Endodermal cell (in vitro differentiated cells): ENCODE measurements at regions not wholly inside any gene's neighbourhood (a gene's known extent, or its start where the extent isn't known, plus 50 kb on each side); places are given as distances from the start of the nearest gene placed in this dataset.
A peak's percentile ranks its signal among the peaks of the same experiment; 100 is the strongest.

Experiments
- DNase-seq: peaks from one replicate; pipeline ENCODE4 v3.0.0-alpha.2; 2017
- H3K27ac ChIP-seq: 2 replicates; pipeline ENCODE4 v1.5.1; 2013; ENCODE audit warnings: mild to moderate bottlenecking, low read depth, low read length, moderate library complexity
- H3K27me3 ChIP-seq: 2 replicates; pipeline ENCODE4 v1.6.1; 2013; ENCODE audit warnings: mild to moderate bottlenecking, low read length, moderate library complexity; ENCODE audit not compliant: insufficient read depth, control insufficient read depth, poor library complexity, severe bottlenecking
- H3K36me3 ChIP-seq: 2 replicates; pipeline ENCODE4 v1.7.0; 2013; ENCODE audit warnings: mild to moderate bottlenecking, low read length, moderate library complexity; ENCODE audit not compliant: control insufficient read depth, insufficient read depth
- H3K4me1 ChIP-seq: one replicate; pipeline ENCODE4 v1.7.0; 2013; ENCODE audit warnings: low read length; ENCODE audit not compliant: control insufficient read depth, insufficient read depth
- H3K4me3 ChIP-seq: 2 replicates; pipeline ENCODE4 v1.5.1; 2013; ENCODE audit warnings: mild to moderate bottlenecking, low read length, moderate library complexity
- H3K9ac ChIP-seq: 2 replicates; pipeline ENCODE4 v1.6.1; 2013; ENCODE audit warnings: mild to moderate bottlenecking, low read length, moderate library complexity; ENCODE audit not compliant: poor library complexity, severe bottlenecking; ENCODE audit errors: extremely low read depth
- H3K9me3 ChIP-seq: 2 replicates; pipeline ENCODE4 v1.6.1; 2013; ENCODE audit warnings: mild to moderate bottlenecking, low read length, moderate library complexity; ENCODE audit not compliant: control insufficient read depth
- H3K27ac Mint-ChIP-seq: 2 replicates; pipeline ENCODE4 v1.8.0; 2020; ENCODE audit warnings: mixed read lengths
- H3K27me3 Mint-ChIP-seq: 2 replicates; pipeline ENCODE4 v1.8.0; 2021; ENCODE audit warnings: mild to moderate bottlenecking, mixed read lengths; ENCODE audit not compliant: insufficient read depth
- H3K36me3 Mint-ChIP-seq: 2 replicates; pipeline ENCODE4 v1.8.0; 2020; ENCODE audit warnings: low read depth, mixed read lengths
- H3K4me1 Mint-ChIP-seq: 2 replicates; pipeline ENCODE4 v1.8.0; 2020; ENCODE audit warnings: mixed read lengths
- H3K4me3 Mint-ChIP-seq: 2 replicates; pipeline ENCODE4 v1.8.0; 2020; ENCODE audit warnings: mild to moderate bottlenecking, moderate library complexity, mixed read lengths
- H3K9me3 Mint-ChIP-seq: 2 replicates; pipeline ENCODE4 v1.8.0; 2020; ENCODE audit warnings: mild to moderate bottlenecking, mixed read lengths
- WGBS, 2 experiments: methylation state at CpG; one replicate each; pipeline versions ENCODE4 v1.1.5 to v1.1.7; 2013; ENCODE audit warnings: missing lambda C conversion rate in 2 of 2, mixed read lengths in 1 of 2; ENCODE audit not compliant: insufficient coverage in 1 of 2, insufficient read length in 1 of 2; 5-methylcytosine and 5-hydroxymethylcytosine counted together
- TF ChIP-seq, protein P1 (sequence below): fragments of 200-600 bp; sonication (generic); conservative IDR thresholded peaks from 2 replicates; pipeline ENCODE4 v1.5.0; 2021; ENCODE audit warnings: antibody characterized with exemption, mild to moderate bottlenecking

DNA sequence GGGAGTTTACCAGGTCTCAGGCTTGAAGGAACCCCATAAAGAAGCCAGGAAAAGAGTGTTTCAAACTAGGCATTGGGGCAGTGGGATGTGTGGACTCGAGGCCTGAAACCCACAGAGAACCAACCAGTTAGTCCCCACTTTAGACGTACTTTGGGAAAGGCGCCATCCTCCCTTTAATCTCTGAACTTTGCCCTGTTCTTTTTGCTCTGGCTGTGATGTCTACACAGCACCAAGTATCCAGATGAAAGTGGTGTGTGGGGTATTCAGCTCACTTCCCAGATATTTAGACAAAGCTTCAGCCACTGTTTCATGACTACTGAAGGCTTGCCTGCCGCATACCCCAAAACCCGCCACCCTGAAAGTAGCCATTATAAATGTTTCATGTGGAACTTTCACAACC is 116.9 kb upstream of the IRX5 start:
- H3K27ac ChIP-seq: no peak overlapping the region
- Mint-ChIP-seq H3K27me3 (peaks cover 2% of the 10 kb centered on the region), H3K27ac (no peak overlapping the region), H3K4me1 (peaks cover 23% of the 10 kb centered on the region), H3K36me3 (no peaks in the 10 kb centered on the region), H3K4me3 (no peak overlapping the region), H3K9me3 (no peaks in the 10 kb centered on the region)
- H3K9me3 ChIP-seq: no peaks in the 10 kb centered on the region
- H3K27me3 ChIP-seq: no peaks in the 10 kb centered on the region
- no peaks in the 10 kb centered on the region for H3K36me3 ChIP-seq
- H3K4me1 ChIP-seq: no peaks in the 10 kb centered on the region
- TF ChIP-seq, protein P1, sequence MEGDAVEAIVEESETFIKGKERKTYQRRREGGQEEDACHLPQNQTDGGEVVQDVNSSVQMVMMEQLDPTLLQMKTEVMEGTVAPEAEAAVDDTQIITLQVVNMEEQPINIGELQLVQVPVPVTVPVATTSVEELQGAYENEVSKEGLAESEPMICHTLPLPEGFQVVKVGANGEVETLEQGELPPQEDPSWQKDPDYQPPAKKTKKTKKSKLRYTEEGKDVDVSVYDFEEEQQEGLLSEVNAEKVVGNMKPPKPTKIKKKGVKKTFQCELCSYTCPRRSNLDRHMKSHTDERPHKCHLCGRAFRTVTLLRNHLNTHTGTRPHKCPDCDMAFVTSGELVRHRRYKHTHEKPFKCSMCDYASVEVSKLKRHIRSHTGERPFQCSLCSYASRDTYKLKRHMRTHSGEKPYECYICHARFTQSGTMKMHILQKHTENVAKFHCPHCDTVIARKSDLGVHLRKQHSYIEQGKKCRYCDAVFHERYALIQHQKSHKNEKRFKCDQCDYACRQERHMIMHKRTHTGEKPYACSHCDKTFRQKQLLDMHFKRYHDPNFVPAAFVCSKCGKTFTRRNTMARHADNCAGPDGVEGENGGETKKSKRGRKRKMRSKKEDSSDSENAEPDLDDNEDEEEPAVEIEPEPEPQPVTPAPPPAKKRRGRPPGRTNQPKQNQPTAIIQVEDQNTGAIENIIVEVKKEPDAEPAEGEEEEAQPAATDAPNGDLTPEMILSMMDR: no peak
- no peak overlapping the region for H3K4me3 ChIP-seq
- no peak for DNase-seq
- H3K9ac ChIP-seq: no peak overlapping the region
- 96 to 100% methylated on average over 1 to 5 of the region's 5 CpGs for WGBS, 2 experiments

DNA sequence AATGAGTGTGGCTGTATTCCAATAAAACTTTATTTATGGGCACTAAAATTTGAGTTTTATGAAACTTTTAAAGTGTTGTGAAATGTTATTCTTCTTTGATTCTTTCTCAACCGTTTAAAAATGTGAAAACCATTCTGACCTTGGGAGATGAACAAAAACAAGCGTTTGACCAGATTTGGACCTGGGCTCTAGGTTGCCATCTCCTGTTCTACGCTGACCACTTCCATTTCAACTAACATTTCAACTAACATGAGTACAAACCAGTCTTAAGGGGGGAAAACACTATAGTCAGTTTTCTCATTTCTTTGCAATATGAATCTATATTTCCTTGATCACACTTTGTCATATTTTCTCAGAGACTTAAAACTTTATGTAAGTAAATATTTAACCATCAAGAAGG is 118.4 kb upstream of the IRX5 start:
- Histone ChIP-seq H3K4me1 (no peaks in the 10 kb centered on the region), H3K4me3 (no peak overlapping the region), H3K36me3 (no peaks in the 10 kb centered on the region), H3K9ac (no peak overlapping the region), H3K27me3 (no peaks in the 10 kb centered on the region), H3K9me3 (no peaks in the 10 kb centered on the region), H3K27ac (no peak overlapping the region)
- Mint-ChIP-seq H3K27me3 (peaks cover 2% of the 10 kb centered on the region), H3K27ac (no peak overlapping the region), H3K4me1 (peaks cover 9% of the 10 kb centered on the region), H3K4me3 (no peak overlapping the region), H3K36me3 (no peaks in the 10 kb centered on the region), H3K9me3 (no peaks in the 10 kb centered on the region)
- 79 to 100% methylated on average over 1 to 3 of the region's 3 CpGs for WGBS, 2 experiments
- no peak for DNase-seq
- TF ChIP-seq, protein P1: peak; percentile 53

DNA sequence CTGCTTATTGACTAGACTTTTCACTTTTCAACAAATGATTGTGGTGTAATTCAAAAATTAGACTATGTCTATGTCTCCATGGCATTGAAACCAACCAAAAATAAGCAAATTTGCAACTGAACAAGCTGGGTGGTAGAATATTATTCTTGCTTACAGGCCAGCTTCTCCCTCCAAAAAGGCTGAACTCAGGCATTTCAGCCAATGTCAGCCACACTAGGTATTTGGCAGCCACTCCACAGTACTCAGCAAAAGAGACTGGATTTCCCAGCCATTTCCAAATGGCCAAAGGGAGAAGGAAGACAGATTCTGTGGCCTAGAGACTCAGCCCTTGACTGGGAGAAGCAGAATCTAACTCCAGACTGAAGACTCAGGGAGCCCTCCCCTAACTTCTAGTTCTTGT is 121.8 kb upstream of the IRX5 start:
- Histone ChIP-seq H3K4me1 (no peaks in the 10 kb centered on the region), H3K9ac (no peak overlapping the region), H3K9me3 (no peaks in the 10 kb centered on the region), H3K27me3 (no peaks in the 10 kb centered on the region), H3K36me3 (no peaks in the 10 kb centered on the region), H3K4me3 (no peak overlapping the region), H3K27ac (no peak overlapping the region)
- no peaks in the 10 kb centered on the region for H3K9me3 Mint-ChIP-seq
- TF ChIP-seq, protein P1: no peak
- no peak overlapping the region for H3K27ac Mint-ChIP-seq
- no peak for DNase-seq
- no peaks in the 10 kb centered on the region for H3K36me3 Mint-ChIP-seq
- no peaks in the 10 kb centered on the region for H3K27me3 Mint-ChIP-seq
- peaks cover 14% of the 10 kb centered on the region for H3K4me1 Mint-ChIP-seq
- H3K4me3 Mint-ChIP-seq: no peak overlapping the region
